H9 (cell line): ENCODE measurements at regions not wholly inside any gene's neighbourhood (a gene's known extent, or its start where the extent isn't known, plus 50 kb on each side); places are given as distances from the start of the nearest gene placed in this dataset.

Experiments used
- DNase-seq: peaks from one replicate; pipeline ENCODE4 v3.0.0-alpha.2; 2017
- H2AFZ ChIP-seq: one replicate; pipeline ENCODE4 v1.6.1; 2013; ENCODE audit warnings: mild to moderate bottlenecking, low read length, control low read depth, moderate library complexity
- H2AK5ac ChIP-seq: 2 replicates; pipeline ENCODE4 v1.6.1; 2013; ENCODE audit warnings: low read length, control low read depth, mixed read lengths; ENCODE audit not compliant: insufficient read length
- H2BK120ac ChIP-seq: one replicate; pipeline ENCODE4 v1.6.1; 2013; ENCODE audit warnings: low read depth, mild to moderate bottlenecking, low read length, control low read depth, inconsistent platforms; ENCODE audit not compliant: poor library complexity, severe bottlenecking
- H2BK12ac ChIP-seq: 2 replicates; pipeline ENCODE4 v1.6.1; 2013; ENCODE audit warnings: low read length, control low read depth, mixed read lengths, low read depth; ENCODE audit not compliant: insufficient read length
- H2BK15ac ChIP-seq: 2 replicates; pipeline ENCODE4 v1.6.1; 2013; ENCODE audit warnings: low read depth, low read length, control low read depth
- H2BK20ac ChIP-seq: one replicate; pipeline ENCODE4 v1.6.1; 2013; ENCODE audit warnings: low read depth, mild to moderate bottlenecking, low read length, control low read depth, inconsistent platforms; ENCODE audit not compliant: poor library complexity, severe bottlenecking
- H2BK5ac ChIP-seq: 2 replicates; pipeline ENCODE4 v1.6.1; 2013; ENCODE audit warnings: low read length, control low read depth, mixed read lengths; ENCODE audit not compliant: insufficient read length
- H3K14ac ChIP-seq: 2 replicates; pipeline ENCODE4 v1.6.1; 2013; ENCODE audit warnings: low read length, control low read depth; ENCODE audit not compliant: insufficient read depth
- H3K18ac ChIP-seq: 2 replicates; pipeline ENCODE4 v1.6.1; 2013; ENCODE audit warnings: low read depth, mild to moderate bottlenecking, mixed read lengths, low read length, control low read depth; ENCODE audit not compliant: insufficient read length
- H3K23ac ChIP-seq: 2 replicates; pipeline ENCODE4 v1.6.1; 2013; ENCODE audit warnings: low read length, control low read depth, mixed read lengths, low read depth; ENCODE audit not compliant: insufficient read length
- H3K23me2 ChIP-seq: 2 replicates; pipeline ENCODE4 v1.6.1; 2013; ENCODE audit warnings: low read depth, mild to moderate bottlenecking, mixed read lengths, low read length, control low read depth; ENCODE audit not compliant: insufficient read length, poor library complexity, severe bottlenecking
- H3K27ac ChIP-seq: 2 replicates; pipeline ENCODE4 v1.5.1; 2013; ENCODE audit warnings: low read length, control low read depth, mixed read lengths, low read depth; ENCODE audit not compliant: insufficient read length
- H3K27me3 ChIP-seq: 2 replicates; pipeline ENCODE4 v1.6.1; 2013; ENCODE audit warnings: low read length, control low read depth, inconsistent platforms; ENCODE audit not compliant: insufficient read depth
- H3K4ac ChIP-seq: 2 replicates; pipeline ENCODE4 v1.6.1; 2013; ENCODE audit warnings: low read depth, mild to moderate bottlenecking, control low read depth, inconsistent platforms, low read length, moderate library complexity
- H3K4me1 ChIP-seq: 2 replicates; pipeline ENCODE4 v1.6.1; 2013; ENCODE audit warnings: low read length, control low read depth, inconsistent platforms; ENCODE audit not compliant: insufficient read depth
- H3K4me2 ChIP-seq: 2 replicates; pipeline ENCODE4 v1.6.1; 2013; ENCODE audit warnings: low read length, control low read depth, mixed read lengths; ENCODE audit not compliant: insufficient read length, insufficient read depth
- H3K56ac ChIP-seq: 2 replicates; pipeline ENCODE4 v1.6.1; 2013; ENCODE audit warnings: low read depth, mild to moderate bottlenecking, mixed read lengths, low read length, control low read depth; ENCODE audit not compliant: insufficient read length
- H3K79me1 ChIP-seq: 2 replicates; pipeline ENCODE4 v1.6.1; 2013; ENCODE audit warnings: low read depth, mild to moderate bottlenecking, moderate library complexity, low read length, control low read depth, inconsistent platforms; ENCODE audit not compliant: insufficient read depth, poor library complexity, severe bottlenecking
- H3K79me2 ChIP-seq: 2 replicates; pipeline ENCODE4 v1.6.1; 2013; ENCODE audit warnings: low read length, control low read depth, inconsistent platforms; ENCODE audit not compliant: insufficient read depth
- H3K9ac ChIP-seq: 2 replicates; pipeline ENCODE4 v1.6.1; 2013; ENCODE audit warnings: low read length, control low read depth, mixed read lengths; ENCODE audit not compliant: insufficient read length; ENCODE audit errors: extremely low read depth
- H3K9me3 ChIP-seq: one replicate; pipeline ENCODE4 v1.6.1; 2013; ENCODE audit warnings: low read depth, low read length, inconsistent platforms; ENCODE audit not compliant: control insufficient read depth
- H3T11ph ChIP-seq: one replicate; pipeline ENCODE4 v1.6.1; 2013; ENCODE audit warnings: mild to moderate bottlenecking, low read length, control low read depth, inconsistent platforms
- H4K20me1 ChIP-seq: one replicate; pipeline ENCODE4 v1.6.1; 2013; ENCODE audit not compliant: control insufficient read depth, insufficient read length, insufficient read depth
- H4K5ac ChIP-seq: 2 replicates; pipeline ENCODE4 v1.6.1; 2013; ENCODE audit warnings: low read depth, mild to moderate bottlenecking, mixed read lengths, low read length, control low read depth; ENCODE audit not compliant: insufficient read length
- H4K8ac ChIP-seq: replicated peaks from 2 replicates; pipeline ENCODE4 v1.6.1; 2013; ENCODE audit warnings: low read length, control low read depth, mixed read lengths, low read depth; ENCODE audit not compliant: insufficient read length
- H4K91ac ChIP-seq: 2 replicates; pipeline ENCODE4 v1.6.1; 2013; ENCODE audit warnings: low read depth, mild to moderate bottlenecking, moderate library complexity, mixed read lengths, low read length, control low read depth; ENCODE audit not compliant: insufficient read length
- H3K27ac Mint-ChIP-seq, 3 experiments: 2 replicates in 2 of 3; 3 replicates in 1 of 3; pipeline ENCODE4 v1.8.0; 2020 to 2021; ENCODE audit warnings: mixed read lengths in 3 of 3, mild to moderate bottlenecking in 1 of 3, moderate library complexity in 1 of 3
- H3K27me3 Mint-ChIP-seq: 2 replicates; pipeline ENCODE4 v1.8.0; 2021; ENCODE audit warnings: low read depth, mild to moderate bottlenecking, moderate library complexity, mixed read lengths
- H3K36me3 Mint-ChIP-seq, 3 experiments: 2 replicates in 2 of 3; 3 replicates in 1 of 3; pipeline ENCODE4 v1.8.0; 2020 to 2021; ENCODE audit warnings: low read depth in 3 of 3, mixed read lengths in 3 of 3; ENCODE audit not compliant: insufficient read depth in 1 of 3
- H3K4me1 Mint-ChIP-seq, 2 experiments: 2 replicates each; pipeline ENCODE4 v1.8.0; 2020; ENCODE audit warnings: mixed read lengths in 2 of 2
- H3K4me3 Mint-ChIP-seq, 2 experiments: 2 replicates in 1 of 2; 3 replicates in 1 of 2; pipeline ENCODE4 v1.8.0; 2020 to 2021; ENCODE audit warnings: mild to moderate bottlenecking in 2 of 2, mixed read lengths in 2 of 2, moderate library complexity in 1 of 2
- H3K9me3 Mint-ChIP-seq, 2 experiments: 2 replicates in 1 of 2; 3 replicates in 1 of 2; pipeline ENCODE4 v1.8.0; 2020; ENCODE audit warnings: mild to moderate bottlenecking in 2 of 2, mixed read lengths in 2 of 2, moderate library complexity in 1 of 2
- CTCF ChIP-seq: fragments of 200-600 bp; sonication (generic); conservative IDR thresholded peaks from 3 replicates; pipeline ENCODE4 v1.8.0; 2021; ENCODE audit warnings: antibody characterized with exemption, mild to moderate bottlenecking
- WGBS: extraction: QIAGEN DNeasy Blood & Tissue Kit; methylation state at CpG from one replicate; pipeline ENCODE4 v1.1.7; 2013; ENCODE audit warnings: missing lambda C conversion rate, low lambda C conversion rate, mixed read lengths; ENCODE audit not compliant: insufficient read length; ENCODE audit errors: extremely low coverage; 5-methylcytosine and 5-hydroxymethylcytosine counted together

DNA sequence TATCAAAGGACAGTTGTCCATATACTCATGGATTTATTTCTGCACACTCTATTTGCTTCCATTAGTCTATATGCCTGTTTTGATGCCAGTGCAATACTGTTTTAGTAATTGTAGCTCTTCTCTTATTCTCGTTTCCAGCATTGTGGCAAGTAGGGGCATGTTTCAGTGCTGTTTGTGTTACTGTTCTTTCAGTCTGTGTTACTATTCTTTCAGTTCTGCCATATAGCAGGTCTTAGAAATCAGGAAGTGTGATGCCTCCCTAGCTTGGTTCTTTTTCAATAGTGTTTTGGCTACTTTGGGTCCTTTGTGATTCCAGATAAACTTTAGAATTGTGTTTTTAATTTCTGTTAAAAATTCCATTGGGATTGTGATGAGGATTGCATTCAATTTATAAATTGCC is 180.5 kb upstream of the PTPRD start:
- no peaks in the 10 kb centered on the region for H4K20me1 ChIP-seq
- no peaks in the 10 kb centered on the region for H3K27me3 Mint-ChIP-seq
- TF ChIP-seq CTCF, result no peak
- H3K23ac ChIP-seq, result no peak overlapping the region
- H3K9me3 ChIP-seq, result no peaks in the 10 kb centered on the region
- no peak overlapping the region for H2BK12ac ChIP-seq
- no peak for DNase-seq
- H3T11ph ChIP-seq, result no peak overlapping the region
- no CpG with 5 or more reads among the region's 1 CpG for WGBS
- no peak overlapping the region for H3K14ac ChIP-seq
- H3K4me3 Mint-ChIP-seq, result no peak overlapping the region
- H4K91ac ChIP-seq, result no peak overlapping the region
- no peak overlapping the region for H3K9ac ChIP-seq
- H2BK20ac ChIP-seq, result no peak overlapping the region
- no peak overlapping the region for H2AFZ ChIP-seq
- H3K79me2 ChIP-seq, result no peaks in the 10 kb centered on the region
- H3K4me2 ChIP-seq, result no peak overlapping the region
- no peaks in the 10 kb centered on the region for H3K9me3 Mint-ChIP-seq
- no peak overlapping the region for H3K27ac ChIP-seq
- H2BK5ac ChIP-seq, result no peak overlapping the region
- no peak overlapping the region for H2BK120ac ChIP-seq
- no peaks in the 10 kb centered on the region for H3K4me1 Mint-ChIP-seq
- no peak overlapping the region for H3K4ac ChIP-seq
- H3K23me2 ChIP-seq, result peaks cover 3% of the 10 kb centered on the region
- H3K27ac Mint-ChIP-seq, result no peak overlapping the region
- no peak overlapping the region for H2BK15ac ChIP-seq
- H4K5ac ChIP-seq, result no peak overlapping the region
- H2AK5ac ChIP-seq, result no peak overlapping the region
- H3K79me1 ChIP-seq, result no peaks in the 10 kb centered on the region
- no peaks in the 10 kb centered on the region for H3K4me1 ChIP-seq
- no peaks in the 10 kb centered on the region for H3K27me3 ChIP-seq
- H4K8ac ChIP-seq, result no peak overlapping the region
- no peak overlapping the region for H3K18ac ChIP-seq
- no peak overlapping the region for H3K56ac ChIP-seq
- H3K36me3 Mint-ChIP-seq, result no peaks in the 10 kb centered on the region; a peak in 1 of 7 replicates
